A673 (cell line): ENCODE measurements at regions not wholly inside any gene's neighbourhood (a gene's known extent, or its start where the extent isn't known, plus 50 kb on each side); places are given as distances from the start of the nearest gene placed in this dataset.

ENCODE experiments used
- BruUV-seq: library from RNA; stranded (reverse); fragments of 400-500 nt; replicated peaks from 2 replicates; lab custom pipeline; 2021; lab: Mats Ljungman, UMichigan
- CTCF ChIA-PET: fragments of 300-600 bp; sonication (Branson Sonifier 250); formaldehyde crosslinking; loops from one replicate; lab custom pipeline; 2022; ENCODE audit warnings: antibody characterized with exemption; lab: Charles Lee
- POLR2A ChIA-PET: fragments of 300-600 bp; sonication (Branson Sonifier 250); formaldehyde crosslinking; loops from one replicate; lab custom pipeline; 2022; ENCODE audit warnings: antibody characterized with exemption; ENCODE audit not compliant: low non-redundant PET; lab: Charles Lee
- DNase-seq: peaks from one replicate; pipeline ENCODE4 v3.0.0-alpha.2; 2015; ENCODE audit warnings: low spot score
- H3K27ac ChIP-seq: fragments of 200-600 bp; sonication (generic); 2 replicates; pipeline ENCODE4 v1.5.1; 2016; ENCODE audit warnings: mixed run types, low read depth, mild to moderate bottlenecking, mixed read lengths, antibody characterized with exemption, low read length; ENCODE audit not compliant: poor library complexity, severe bottlenecking
- H3K27me3 ChIP-seq: fragments of 200-600 bp; sonication (generic); replicated peaks from 2 replicates; pipeline ENCODE4 v1.6.1; 2017; ENCODE audit warnings: mixed run types, low read depth, mild to moderate bottlenecking, mixed read lengths, antibody characterized with exemption, low read length; ENCODE audit not compliant: insufficient read depth, poor library complexity
- H3K36me3 ChIP-seq: fragments of 200-600 bp; sonication (generic); 2 replicates; pipeline ENCODE4 v1.6.1; 2016; ENCODE audit warnings: mixed run types, mild to moderate bottlenecking, mixed read lengths, antibody characterized with exemption, low read length; ENCODE audit not compliant: insufficient read depth, poor library complexity, severe bottlenecking
- H3K4me1 ChIP-seq: fragments of 200-600 bp; sonication (generic); 2 replicates; pipeline ENCODE4 v1.6.1; 2017; ENCODE audit warnings: mixed run types, mild to moderate bottlenecking, mixed read lengths, antibody characterized with exemption, low read length; ENCODE audit not compliant: insufficient read depth, poor library complexity, severe bottlenecking
- H3K4me3 ChIP-seq: fragments of 200-600 bp; sonication (generic); 2 replicates; pipeline ENCODE4 v1.5.1; 2016; ENCODE audit warnings: low read depth, mixed run types, mild to moderate bottlenecking, mixed read lengths, low read length; ENCODE audit not compliant: poor library complexity, severe bottlenecking
- H3K9me3 ChIP-seq: fragments of 200-600 bp; sonication (generic); 2 replicates; pipeline ENCODE4 v1.6.1; 2016; ENCODE audit warnings: mixed run types, low read depth, mild to moderate bottlenecking, mixed read lengths, antibody characterized with exemption, low read length; ENCODE audit not compliant: poor library complexity, severe bottlenecking
- EZH2 ChIP-seq: fragments of 200-600 bp; sonication (generic); IDR thresholded peaks from 2 replicates; pipeline ENCODE4 v1.6.1; 2017; ENCODE audit warnings: borderline replicate concordance, low read depth, mild to moderate bottlenecking, mixed read lengths, antibody characterized with exemption, low read length; ENCODE audit not compliant: poor library complexity, severe bottlenecking
- intact Hi-C: fragments of 100-400 bp; cut with micrococcal nuclease; formaldehyde crosslinking; loops from one replicate; pipeline ENCODE4 v1.10.0; 2022; ENCODE audit not compliant: unreplicated experiment
- TF ChIP-seq, protein P1 (sequence below): fragments of 300-800, 200-600 bp; sonication (generic); conservative IDR thresholded peaks from 2 replicates; pipeline ENCODE4 v1.5.1; 2017; ENCODE audit warnings: low read depth, mild to moderate bottlenecking, antibody characterized with exemption, low read length, moderate library complexity, mixed read lengths

DNA sequence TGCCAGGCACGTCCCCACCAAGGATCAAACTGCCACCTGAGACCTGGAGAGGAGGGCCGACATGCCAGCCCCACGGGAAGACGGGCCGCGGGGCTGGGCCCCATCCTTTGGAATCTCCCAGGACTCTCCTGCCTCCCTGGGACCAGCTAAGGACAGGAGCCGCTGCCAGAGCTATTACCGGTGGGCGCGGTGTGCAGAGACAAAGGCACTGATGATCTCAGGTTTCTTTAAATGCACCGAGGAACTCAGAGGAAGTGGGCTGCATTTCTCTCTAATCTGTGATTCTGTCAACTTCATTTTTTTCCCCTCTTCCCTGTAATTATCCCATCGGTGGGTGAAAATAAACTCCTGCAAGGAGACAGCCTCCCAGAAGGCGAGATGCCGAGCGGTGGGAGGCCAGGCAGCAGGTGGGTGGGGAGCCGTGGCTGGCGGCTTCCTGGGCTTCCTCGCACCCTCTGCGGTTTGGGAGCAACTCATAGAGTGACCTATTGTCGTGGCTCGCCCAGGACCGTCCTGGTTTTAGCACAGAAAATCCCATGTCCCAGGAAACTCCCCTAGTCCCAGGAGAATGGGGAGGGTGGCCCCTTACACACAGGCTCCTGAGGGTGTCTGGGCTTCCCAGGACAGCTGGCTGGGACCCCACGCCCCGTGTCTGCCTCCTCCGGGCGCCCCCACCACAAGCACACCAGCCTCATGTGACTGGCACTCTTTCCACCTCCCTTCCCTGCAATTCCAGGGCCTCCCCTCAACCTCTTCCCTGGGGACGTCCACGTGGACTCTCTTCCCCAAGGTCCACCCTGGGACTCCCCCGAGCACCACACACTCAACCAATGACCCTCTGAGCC lies 62.3 kb upstream of the ADRA2C start:
- no peak for TF ChIP-seq EZH2
- TF ChIP-seq, protein P1, sequence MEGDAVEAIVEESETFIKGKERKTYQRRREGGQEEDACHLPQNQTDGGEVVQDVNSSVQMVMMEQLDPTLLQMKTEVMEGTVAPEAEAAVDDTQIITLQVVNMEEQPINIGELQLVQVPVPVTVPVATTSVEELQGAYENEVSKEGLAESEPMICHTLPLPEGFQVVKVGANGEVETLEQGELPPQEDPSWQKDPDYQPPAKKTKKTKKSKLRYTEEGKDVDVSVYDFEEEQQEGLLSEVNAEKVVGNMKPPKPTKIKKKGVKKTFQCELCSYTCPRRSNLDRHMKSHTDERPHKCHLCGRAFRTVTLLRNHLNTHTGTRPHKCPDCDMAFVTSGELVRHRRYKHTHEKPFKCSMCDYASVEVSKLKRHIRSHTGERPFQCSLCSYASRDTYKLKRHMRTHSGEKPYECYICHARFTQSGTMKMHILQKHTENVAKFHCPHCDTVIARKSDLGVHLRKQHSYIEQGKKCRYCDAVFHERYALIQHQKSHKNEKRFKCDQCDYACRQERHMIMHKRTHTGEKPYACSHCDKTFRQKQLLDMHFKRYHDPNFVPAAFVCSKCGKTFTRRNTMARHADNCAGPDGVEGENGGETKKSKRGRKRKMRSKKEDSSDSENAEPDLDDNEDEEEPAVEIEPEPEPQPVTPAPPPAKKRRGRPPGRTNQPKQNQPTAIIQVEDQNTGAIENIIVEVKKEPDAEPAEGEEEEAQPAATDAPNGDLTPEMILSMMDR, result no peak
- intact Hi-C loops, result no loop called here
- no TSS peak for BruUV-seq
- ChIA-PET POLR2A (no interaction called here), CTCF (no interaction called here)
- Histone ChIP-seq H3K27ac (no peak overlapping the region), H3K9me3 (no peaks in the 10 kb centered on the region), H3K27me3 (peaks cover 16% of the 10 kb centered on the region), H3K4me1 (no peaks in the 10 kb centered on the region), H3K4me3 (no peak overlapping the region), H3K36me3 (no peaks in the 10 kb centered on the region)
- no peak for DNase-seq

DNA sequence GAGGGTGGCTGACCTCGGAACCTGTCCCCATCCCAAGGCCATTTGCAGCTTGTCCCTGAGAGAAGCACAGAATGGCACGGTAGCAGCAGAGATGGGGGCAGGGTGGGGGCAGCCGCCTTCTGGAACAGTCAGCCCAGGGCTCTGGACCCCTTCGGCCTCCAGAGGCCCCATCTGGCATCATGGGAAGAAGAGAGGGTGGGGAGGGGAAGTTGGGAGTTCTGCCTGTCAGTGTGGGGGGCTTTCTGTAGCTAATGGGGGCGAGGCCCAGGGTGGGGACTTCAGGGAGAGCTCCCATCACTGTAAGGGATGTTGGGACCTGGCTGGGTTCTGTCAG lies 62.9 kb upstream of the ADRA2C start:
- no peak for DNase-seq
- no peaks in the 10 kb centered on the region for H3K36me3 ChIP-seq
- no peak overlapping the region for H3K4me3 ChIP-seq
- intact Hi-C loops, result no loop called here
- CTCF ChIA-PET, result no interaction called here
- POLR2A ChIA-PET, result no interaction called here
- H3K27me3 ChIP-seq, result peaks cover 16% of the 10 kb centered on the region
- TF ChIP-seq, protein P1, result no peak
- no peak for TF ChIP-seq EZH2
- no peaks in the 10 kb centered on the region for H3K9me3 ChIP-seq
- H3K4me1 ChIP-seq, result no peaks in the 10 kb centered on the region
- no TSS peak for BruUV-seq
- H3K27ac ChIP-seq, result no peak overlapping the region

DNA sequence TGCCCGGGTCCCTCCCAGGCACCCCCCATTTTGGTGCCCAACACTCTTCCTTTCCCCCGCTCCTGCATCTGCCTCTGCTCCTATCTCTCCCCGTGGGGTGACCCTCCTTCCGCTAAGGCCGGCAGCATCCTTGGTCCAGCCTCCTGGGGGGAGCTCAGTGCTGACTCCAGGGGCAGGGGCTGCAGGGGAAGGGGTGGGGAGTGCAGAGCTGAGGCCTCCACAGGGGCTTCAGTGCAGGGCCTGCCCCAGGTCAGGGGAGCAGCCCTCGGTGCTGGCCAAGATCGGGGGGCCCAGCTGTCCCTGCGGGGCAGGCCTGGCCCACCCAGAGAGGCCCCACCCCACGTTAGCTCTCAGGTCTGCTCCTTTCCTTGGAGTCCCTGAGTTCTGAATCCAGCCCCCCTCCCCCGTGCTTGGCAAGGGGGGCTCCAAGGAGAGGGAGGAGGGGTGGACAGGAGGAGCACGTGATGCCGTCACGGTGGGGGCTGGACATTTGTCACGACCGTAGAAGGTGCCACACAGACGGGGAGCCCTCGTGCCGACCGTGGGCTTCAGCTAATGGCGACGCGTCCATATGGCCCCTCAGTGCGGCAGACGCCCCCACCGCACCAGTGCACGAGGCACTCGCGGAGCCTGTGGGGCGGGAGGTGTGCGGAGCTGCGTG lies 63.5 kb upstream of the ADRA2C start:
- CTCF ChIA-PET, result no interaction called here
- no peak overlapping the region for H3K27ac ChIP-seq
- no TSS peak for BruUV-seq
- intact Hi-C loops, result no loop called here
- no peaks in the 10 kb centered on the region for H3K4me1 ChIP-seq
- H3K36me3 ChIP-seq, result no peaks in the 10 kb centered on the region
- DNase-seq, result no peak
- no peak overlapping the region for H3K4me3 ChIP-seq
- H3K9me3 ChIP-seq, result no peaks in the 10 kb centered on the region
- TF ChIP-seq, protein P1, result no peak
- TF ChIP-seq EZH2, result no peak
- POLR2A ChIA-PET, result interaction anchor here (0.6 kb wide), 1 partner anchor 139 kb away, joined by 3 read pairs; no protein-coding TSS in a partner anchor
- peaks cover 16% of the 10 kb centered on the region for H3K27me3 ChIP-seq
